Dermis blood vessel endothelial cell (primary cell): ENCODE measurements at regions not wholly inside any gene's neighbourhood (a gene's known extent, or its start where the extent isn't known, plus 50 kb on each side); places are given as distances from the start of the nearest gene placed in this dataset.

Experiments used
- DNase-seq: peaks from one replicate; pipeline ENCODE4 v3.0.0; 2010

DNA sequence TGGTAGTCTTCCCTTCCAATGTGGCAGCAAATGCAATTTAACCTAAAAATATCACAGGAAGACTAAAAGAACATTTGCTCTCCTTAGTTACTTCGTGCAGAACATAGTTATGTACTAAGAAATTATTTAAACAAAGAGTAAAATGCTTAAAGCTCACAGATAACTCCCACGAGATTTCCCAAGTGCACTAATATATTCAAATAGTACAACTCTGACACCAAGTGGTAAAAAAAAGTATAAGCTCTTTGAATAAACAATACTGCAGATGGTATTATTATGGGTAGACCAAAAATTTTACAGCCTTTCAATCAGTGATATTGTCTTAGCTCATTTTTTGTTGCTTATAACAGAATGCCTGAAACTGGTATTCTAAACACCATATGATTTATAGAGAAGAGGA lies 52.8 kb upstream of the FILIP1 start:
- DNase-seq = peak; percentile 52

DNA sequence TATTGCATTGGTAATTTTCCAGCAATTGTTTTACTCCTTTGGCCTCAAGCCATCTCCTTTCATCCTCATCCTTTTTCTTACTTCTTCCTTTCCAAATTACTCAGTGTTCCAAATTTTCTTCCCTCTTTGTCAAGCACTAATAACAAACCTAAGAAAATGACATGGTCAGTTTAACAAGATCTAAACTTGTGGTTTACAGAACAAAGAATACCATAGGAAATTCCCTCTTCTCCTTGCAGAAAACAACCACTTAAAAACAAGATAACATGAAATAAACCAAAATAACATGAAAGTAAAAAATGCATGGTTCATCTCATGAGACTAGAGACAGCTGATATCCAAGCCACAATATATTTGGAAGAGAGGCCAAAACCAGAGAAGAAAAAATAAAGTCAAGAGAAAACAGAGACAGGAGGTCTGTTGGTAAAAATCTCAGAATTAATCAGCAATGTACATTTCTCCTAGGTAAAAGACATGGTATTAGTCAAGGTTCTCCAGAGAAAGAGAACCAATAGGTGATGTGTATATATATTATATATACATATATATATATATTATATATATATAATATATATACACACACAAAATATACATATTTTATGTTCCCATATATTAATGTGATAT lies 51.0 kb upstream of the SENP6 start:
- DNase-seq = no peak

DNA sequence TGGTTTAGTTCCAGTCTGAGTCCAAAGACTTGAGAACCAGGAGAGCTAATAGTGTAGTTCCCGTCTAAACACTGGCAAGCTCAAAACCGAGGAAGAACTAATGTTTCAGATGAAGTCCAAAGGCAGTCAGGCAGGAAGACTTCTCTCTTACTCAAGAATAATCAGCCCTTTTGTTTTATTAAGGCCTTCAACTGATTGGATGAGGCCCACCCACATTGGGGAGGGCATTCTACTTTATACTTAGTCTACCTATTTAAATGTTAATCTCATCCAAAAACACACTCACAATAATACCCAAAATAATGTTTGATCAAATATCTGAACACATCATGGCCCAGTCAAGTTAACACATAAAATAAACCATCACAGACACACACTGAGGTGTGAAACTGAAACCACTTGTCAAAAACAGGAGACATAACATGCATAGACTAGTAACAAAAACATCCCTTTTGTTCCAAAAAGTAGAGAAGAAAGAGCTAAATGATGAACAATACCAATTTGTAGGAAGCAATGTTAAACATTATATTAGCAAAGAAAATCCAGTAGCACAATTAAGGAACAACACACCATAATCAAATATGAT lies 50.2 kb upstream of the SENP6 start:
- DNase-seq = no peak
